Ramos (cell line): ENCODE measurements at regions not wholly inside any gene's neighbourhood (a gene's known extent, or its start where the extent isn't known, plus 50 kb on each side); places are given as distances from the start of the nearest gene placed in this dataset.

Experiments used
- in situ Hi-C: fragments of 300-500 bp; cut with MboI; formaldehyde crosslinking; loops from one replicate; pipeline ENCODE4 v1.14.3; 2022; ENCODE audit warnings: low sequenced_read_pairs; ENCODE audit not compliant: unreplicated experiment

DNA sequence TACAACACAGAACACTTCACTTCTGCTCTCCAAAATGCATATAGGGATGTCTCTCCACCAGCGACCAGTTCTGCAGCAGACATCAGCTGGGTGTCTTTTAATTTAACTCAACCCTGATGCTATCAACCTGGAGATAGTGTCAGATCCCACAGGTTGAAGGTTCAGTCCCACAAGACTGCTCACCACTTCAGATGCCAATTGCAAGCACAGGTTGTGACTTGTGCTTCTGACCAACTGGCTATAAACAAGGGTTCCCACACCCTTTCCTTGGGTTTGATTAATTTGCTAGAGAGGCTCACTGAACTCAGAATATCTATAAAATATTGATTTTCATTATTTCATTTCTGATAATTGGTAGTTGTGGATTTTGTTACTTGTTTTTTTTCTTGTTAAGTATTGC, 177.4 kb upstream of the HS3ST1 start:
- in situ Hi-C loops: no loop called here

DNA sequence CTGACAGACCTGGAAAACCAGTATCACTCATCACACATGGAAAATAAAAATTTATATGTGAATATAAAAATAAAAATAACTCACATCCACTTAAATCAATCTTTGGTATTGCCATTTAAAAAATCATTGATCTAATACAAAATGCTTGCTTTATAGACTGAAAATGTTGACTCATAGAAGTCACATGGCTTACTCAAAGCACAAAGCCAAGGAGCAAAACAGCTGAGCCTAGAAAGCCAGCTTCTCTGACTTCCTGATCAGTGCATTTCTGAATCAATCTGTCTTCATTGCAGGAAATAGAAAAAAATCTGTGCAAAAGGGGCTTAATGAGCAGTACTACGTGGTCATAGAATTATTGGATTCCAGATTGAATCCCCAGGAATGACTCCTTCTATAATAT, 176.9 kb upstream of the HS3ST1 start:
- in situ Hi-C loops: no loop called here

DNA sequence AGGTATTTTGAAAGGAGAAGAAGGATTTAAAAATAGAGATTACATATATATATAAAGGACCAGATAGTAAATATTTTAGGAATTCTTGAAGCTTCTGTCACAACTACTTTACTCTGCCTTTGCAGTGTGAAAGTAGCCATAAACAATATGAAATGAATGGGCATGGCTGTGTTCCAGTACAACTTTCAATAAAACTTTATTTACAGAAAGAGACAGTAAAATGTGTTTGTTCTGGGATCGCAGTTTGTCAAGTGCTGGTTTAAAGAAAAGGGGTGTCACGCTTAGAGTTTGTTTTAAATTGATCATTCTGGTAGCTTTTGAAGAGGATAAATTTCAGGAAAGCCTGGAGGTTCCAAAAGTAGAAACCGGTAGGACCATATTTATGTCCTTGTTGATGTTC, 176.1 kb upstream of the HS3ST1 start:
- in situ Hi-C loops: no loop called here

- in situ Hi-C loops: no loop called here
Observed at GRCh38 chr4:11603591-11604194, 175.0 kb upstream of the HS3ST1 start.

DNA sequence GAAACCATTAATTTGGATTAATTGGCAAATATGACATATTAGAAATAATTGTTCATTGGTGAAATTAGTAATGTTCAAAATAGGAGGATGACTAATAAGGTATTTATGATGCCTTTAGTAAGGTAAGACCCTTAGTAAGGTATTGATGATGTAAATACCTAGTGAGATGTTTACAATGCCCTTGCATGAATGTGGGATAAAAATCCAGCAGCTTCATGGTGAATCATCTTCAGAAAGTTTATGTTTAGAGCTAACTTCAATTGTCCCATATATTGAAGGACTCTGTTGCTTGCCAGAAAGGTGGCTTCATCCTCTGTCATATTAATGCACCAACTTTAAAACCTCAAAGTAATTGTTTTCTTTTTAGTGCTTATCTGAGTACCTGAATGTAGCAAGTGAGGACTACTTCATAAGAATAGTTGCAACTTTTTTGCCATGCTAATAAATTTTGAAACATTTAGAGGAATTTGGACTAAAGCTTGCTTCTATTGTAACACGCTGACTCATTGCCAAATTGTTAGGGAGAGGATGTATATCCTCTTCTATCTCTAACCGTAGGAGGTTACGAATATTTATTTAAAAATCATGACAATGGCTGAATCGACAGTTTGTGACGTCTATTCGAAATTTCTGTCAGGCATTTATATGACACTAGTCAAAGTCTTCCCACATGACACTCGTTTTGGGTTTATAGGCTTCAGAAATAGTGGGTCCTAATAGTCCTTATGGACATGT, 174.1 kb upstream of the HS3ST1 start:
- in situ Hi-C loops: no loop called here

DNA sequence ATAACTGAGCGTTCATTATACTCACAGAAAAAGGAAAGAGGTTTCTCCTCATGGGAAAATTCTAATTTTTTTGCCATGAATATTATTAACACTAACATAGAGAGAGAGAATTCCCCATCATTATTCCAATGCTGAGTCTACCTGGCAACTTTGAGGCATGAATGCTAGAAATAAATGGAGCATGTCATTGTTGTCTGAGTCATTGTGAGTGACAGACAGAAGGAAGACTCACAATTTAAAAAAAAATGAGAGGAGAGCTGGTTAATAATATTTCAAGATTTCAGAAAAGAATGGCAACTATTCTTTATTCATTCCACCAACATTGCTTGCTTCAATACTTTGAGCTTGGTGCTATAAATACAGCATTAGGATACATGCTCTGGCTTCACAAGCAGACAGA, 170.4 kb upstream of the HS3ST1 start:
- in situ Hi-C loops: no loop called here

DNA sequence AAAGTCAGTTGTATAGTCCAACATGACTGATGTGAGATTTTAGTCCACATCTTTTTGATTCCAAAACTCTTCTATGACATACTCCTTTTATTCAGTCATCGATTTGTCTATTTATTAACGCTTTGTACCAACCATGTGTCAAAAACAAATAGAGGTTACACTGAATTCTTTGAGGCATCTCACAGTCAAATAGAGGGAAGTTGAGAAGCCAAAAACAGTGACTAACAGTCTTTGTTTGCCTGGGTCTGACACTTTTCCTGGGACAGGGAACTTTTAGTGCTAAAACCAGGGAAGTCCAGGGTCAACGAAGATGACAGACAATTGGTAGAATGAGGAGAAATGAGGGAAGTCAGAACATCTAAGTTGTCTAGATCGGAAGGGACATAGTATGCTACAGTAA, 169.9 kb upstream of the HS3ST1 start:
- in situ Hi-C loops: no loop called here

DNA sequence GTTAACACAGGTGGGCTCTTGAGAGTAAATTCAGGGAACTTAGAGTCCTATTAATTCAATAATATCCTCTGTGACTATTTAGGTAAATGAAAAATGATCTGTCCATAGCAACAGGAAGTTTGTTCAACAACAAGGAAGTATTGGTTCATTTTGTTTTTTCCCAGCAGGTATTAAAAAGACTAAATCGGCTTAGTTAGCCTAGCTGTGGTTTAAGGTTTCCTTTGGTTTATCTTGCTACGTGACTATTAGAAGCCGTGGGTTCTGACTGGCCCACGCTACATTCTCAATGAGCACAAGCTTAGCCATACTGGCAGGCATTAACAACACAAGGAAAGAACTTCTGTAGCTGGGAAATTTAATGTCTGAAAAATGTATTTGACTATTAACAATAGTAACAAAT, 168.8 kb upstream of the HS3ST1 start:
- in situ Hi-C loops: no loop called here

DNA sequence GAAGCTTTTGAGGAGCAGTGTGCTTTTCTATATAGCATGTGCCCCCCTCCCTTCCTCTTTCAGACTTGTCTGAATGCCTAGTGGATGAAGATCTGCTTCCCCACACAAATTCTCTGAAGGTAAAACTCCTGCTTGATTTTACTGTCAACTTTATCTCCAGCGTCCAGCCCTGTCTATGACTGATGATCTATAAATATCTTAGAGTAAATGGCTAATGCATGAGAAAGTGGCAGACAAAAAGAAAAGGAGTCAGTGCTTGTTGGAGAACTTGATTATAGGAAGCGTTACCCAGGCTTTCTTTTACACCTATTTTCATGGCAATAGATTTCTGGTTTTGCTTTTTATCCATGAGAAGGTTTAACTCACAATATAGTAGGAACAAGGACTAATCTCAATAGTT, 168.3 kb upstream of the HS3ST1 start:
- in situ Hi-C loops: no loop called here

GRCh38 chr4:11593576-11594116, 165.0 kb upstream of the HS3ST1 start:
- in situ Hi-C loops: no loop called here

GRCh38 chr4:11592276-11592675, 163.6 kb upstream of the HS3ST1 start:
- in situ Hi-C loops: no loop called here

DNA sequence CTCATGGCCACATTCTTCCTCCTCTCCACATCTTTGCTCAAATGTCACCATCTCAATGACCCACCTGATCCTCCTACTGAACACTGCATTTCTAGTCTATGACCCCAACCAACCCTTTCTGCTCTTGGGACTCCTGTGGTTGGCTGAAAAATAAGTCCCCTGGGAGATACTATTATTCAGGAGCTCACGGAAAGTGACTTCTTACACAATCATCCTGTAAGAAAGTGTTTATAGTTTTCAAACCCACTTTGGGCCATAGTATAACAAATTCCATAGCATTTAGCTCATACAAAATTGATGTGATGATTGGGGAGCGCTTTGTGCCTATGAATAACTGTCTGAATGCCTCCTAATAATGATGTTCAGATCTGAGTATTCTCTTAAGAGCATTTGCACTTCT, 161.4 kb upstream of the HS3ST1 start:
- in situ Hi-C loops: no loop called here

DNA sequence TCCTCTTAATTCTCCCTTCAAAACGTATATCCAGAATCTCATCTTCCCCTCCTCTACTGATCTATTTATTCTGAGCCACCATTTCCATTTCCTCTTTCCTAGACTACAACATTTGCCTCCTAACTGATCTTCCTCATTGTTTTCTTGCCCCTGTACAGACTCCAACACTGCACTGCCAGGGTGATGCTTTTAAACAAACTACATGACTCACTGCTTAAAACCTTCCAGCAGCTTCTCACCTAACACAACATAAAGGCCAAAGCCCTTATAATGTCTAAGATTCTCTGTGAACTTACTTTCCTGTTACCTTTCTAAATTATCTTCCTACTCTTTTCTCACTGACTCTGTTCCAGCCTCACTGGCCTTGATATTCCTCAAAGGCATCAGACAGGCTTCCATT, 161.0 kb upstream of the HS3ST1 start:
- in situ Hi-C loops: no loop called here

- in situ Hi-C loops: no loop called here
Observed at GRCh38 chr4:11587797-11588196, 159.1 kb upstream of the HS3ST1 start.

DNA sequence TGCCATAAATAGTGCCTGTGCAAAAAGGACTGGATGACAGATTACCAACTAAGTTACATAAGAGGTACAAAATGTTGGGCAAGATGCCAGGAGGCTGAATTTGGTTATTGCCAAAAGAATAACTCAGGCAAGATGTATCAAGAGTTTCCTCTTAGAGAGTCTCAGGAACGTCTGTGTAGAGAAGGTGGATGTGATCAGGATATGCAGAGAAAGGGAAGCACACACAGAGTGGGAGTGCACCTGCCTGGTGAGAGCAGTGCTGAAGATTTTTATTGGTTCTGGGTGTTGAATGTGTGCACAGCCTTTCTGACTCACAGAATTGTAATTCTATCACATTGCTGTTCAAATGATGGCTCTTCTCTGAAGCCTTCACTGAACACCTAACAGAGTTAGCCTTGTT, 156.8 kb upstream of the HS3ST1 start:
- in situ Hi-C loops: no loop called here

- in situ Hi-C loops: no loop called here
Observed at GRCh38 chr4:11568511-11568910, 139.8 kb upstream of the HS3ST1 start.

DNA sequence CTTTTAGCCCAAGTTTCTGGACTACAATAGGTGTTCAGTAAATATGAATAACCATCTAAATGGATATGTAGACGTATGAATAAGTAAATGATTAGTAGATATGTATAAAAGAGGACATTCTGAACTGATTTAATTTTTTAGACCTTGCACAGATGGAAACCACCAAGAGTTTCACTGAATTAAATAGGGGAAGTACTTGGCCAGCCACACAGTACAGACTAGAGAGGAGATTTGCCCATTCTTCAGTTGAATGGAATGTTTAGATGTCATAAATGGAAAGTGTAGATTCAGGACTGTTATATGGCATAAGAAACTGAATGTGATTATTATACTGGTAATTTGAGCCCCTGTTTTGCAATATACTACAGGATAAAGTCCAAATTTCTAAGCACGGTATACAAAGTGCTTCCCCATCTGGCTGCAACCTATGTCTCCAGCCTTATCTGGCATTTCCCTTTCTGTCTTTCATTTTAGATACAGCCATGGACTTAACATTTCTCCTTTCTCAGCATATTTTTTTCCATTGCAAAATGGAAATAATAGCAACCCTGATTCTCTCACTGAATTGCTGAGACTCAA, 137.8 kb upstream of the HS3ST1 start:
- in situ Hi-C loops: no loop called here

GRCh38 chr4:11565899-11566298, 137.2 kb upstream of the HS3ST1 start:
- in situ Hi-C loops: no loop called here

GRCh38 chr4:11565213-11565612, 136.5 kb upstream of the HS3ST1 start:
- in situ Hi-C loops: no loop called here

DNA sequence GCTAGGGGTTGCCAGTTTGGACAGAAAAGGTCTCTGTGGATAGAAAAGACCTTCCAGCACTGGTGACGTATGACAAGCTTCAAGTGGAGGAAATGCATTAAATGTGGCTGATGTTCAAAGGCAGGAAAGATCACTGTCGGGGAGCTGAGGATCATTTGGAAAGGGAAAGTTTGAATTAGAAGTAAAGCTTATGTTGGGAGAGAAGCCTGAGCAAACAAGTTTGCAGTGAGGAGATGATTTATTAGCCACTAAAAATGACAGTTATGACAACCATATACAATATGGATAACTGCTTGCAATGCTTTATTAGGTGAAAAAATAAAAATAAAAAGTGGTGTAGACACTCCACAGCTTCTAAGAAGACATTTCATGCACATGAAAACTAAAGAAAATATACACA, 135.3 kb upstream of the HS3ST1 start:
- in situ Hi-C loops: no loop called here

GRCh38 chr4:11549525-11549924, 120.8 kb upstream of the HS3ST1 start:
- in situ Hi-C loops: no loop called here
